ENCODE measurements at regions not wholly inside any gene's neighbourhood (a gene's known extent, or its start where the extent isn't known, plus 50 kb on each side); places are given as distances from the start of the nearest gene placed in this dataset.

GRCh38 chr2:226678422-226678821, 121.2 kb downstream of the IRS1 start:
- TF ChIP-seq EZH2 (IDR thresholded peaks at IDR 0.05; ENCODE audit: insufficient read depth, poor library complexity, severe bottlenecking) (no peak), EZH2phosphoT487 (IDR thresholded peaks at IDR 0.05; ENCODE audit: insufficient read depth, low read depth) (no peak)

Measured in GM23248 (cell line).